ENCODE measurements at regions not wholly inside any gene's neighbourhood (a gene's known extent, or its start where the extent isn't known, plus 50 kb on each side); places are given as distances from the start of the nearest gene placed in this dataset.

DNA sequence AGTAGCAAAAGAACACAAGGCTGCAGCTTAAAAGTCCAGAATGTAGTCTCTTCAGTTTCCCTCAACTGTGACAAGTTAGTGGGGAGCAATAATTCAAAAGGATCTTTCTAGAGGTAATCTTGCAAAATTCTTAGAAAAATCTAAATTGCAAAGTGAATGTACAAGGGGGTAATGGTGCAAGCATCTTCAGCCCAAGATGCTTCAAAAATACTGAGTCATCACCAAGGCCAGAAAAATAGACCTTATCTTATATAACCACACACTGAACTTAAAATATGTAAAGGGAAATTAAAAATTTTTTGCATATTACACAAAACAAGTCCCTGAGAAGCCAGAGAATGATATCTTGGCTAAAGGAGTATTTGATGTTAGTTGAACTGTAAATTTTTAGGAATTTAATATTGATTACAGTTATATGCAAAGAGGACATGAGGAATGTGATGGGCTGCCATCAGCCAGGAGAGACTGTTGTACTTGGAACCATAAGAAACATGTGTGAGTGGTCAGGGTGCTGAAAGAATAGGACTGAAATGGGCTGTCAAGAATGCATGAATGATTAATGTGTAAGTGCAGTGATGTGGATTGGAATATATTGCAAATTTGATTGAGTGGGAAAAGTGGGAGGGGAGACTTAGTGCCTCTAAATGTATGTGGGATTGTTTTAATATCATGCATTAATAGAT lies 85.7 kb upstream of the LIN7C start:
- no peak for TF ChIP-seq EZH2phosphoT487 (IDR thresholded peaks at IDR 0.05; ENCODE audit: borderline replicate concordance)
- TF ChIP-seq, protein P1, sequence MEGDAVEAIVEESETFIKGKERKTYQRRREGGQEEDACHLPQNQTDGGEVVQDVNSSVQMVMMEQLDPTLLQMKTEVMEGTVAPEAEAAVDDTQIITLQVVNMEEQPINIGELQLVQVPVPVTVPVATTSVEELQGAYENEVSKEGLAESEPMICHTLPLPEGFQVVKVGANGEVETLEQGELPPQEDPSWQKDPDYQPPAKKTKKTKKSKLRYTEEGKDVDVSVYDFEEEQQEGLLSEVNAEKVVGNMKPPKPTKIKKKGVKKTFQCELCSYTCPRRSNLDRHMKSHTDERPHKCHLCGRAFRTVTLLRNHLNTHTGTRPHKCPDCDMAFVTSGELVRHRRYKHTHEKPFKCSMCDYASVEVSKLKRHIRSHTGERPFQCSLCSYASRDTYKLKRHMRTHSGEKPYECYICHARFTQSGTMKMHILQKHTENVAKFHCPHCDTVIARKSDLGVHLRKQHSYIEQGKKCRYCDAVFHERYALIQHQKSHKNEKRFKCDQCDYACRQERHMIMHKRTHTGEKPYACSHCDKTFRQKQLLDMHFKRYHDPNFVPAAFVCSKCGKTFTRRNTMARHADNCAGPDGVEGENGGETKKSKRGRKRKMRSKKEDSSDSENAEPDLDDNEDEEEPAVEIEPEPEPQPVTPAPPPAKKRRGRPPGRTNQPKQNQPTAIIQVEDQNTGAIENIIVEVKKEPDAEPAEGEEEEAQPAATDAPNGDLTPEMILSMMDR (conservative IDR thresholded peaks at IDR 0.05; ENCODE audit: low read length), result no peak
- Histone ChIP-seq H3K4me3 (ENCODE audit: low read length, poor library complexity, severe bottlenecking) (no peak overlapping the region), H3K4me2 (ENCODE audit: low read depth, low read length, poor library complexity, severe bottlenecking) (no peak overlapping the region), H3K27me3 (ENCODE audit: insufficient read depth, low read length, poor library complexity, severe bottlenecking) (no peaks in the 10 kb centered on the region), H3K4me1 (ENCODE audit: insufficient read depth, low read length, poor library complexity, severe bottlenecking) (no peaks in the 10 kb centered on the region), H3K36me3 (ENCODE audit: insufficient read depth, low read length) (no peaks in the 10 kb centered on the region), H3K9me3 (ENCODE audit: insufficient read depth, low read depth, low read length) (no peaks in the 10 kb centered on the region), H4K20me1 (ENCODE audit: insufficient read depth, low read length, poor library complexity, severe bottlenecking) (no peaks in the 10 kb centered on the region), H3K79me2 (ENCODE audit: insufficient read depth, low read length) (no peaks in the 10 kb centered on the region), H3K9ac (ENCODE audit: low read depth, low read length, poor library complexity, severe bottlenecking) (no peak overlapping the region), H3K9me2 (replicated peaks; ENCODE audit: low read depth, low read length) (no peaks in the 10 kb centered on the region), H2AFZ (ENCODE audit: low read length) (no peak overlapping the region), H3F3A (ENCODE audit: low read depth) (no peaks in the 10 kb centered on the region)

DNA sequence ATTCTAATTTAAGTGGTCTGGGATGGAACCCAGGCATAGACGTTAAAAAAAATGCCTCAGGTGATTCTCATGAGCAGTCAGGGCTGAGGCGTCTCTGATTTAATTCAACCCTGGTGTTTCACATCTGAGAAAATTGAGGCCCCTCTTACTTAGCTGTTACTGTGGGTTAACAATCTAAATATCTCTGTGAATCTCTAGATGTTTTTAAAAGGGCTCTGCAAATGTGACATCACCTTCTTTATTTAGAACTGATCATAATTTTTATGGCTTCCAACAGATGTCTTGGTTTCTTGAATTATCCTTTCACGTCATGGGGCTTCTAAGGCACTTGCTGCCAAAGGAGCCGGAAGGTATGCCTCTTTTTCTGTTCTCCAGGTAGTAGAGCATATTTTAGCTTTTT lies 76.1 kb upstream of the LIN7C start:
- H3K9ac ChIP-seq (ENCODE audit: low read depth, low read length, poor library complexity, severe bottlenecking), result no peak overlapping the region
- no peaks in the 10 kb centered on the region for H3K36me3 ChIP-seq (ENCODE audit: insufficient read depth, low read length)
- no peaks in the 10 kb centered on the region for H3K79me2 ChIP-seq (ENCODE audit: insufficient read depth, low read length)
- no peak overlapping the region for H3K4me2 ChIP-seq (ENCODE audit: low read depth, low read length, poor library complexity, severe bottlenecking)
- H3K27me3 ChIP-seq (ENCODE audit: insufficient read depth, low read length, poor library complexity, severe bottlenecking), result no peaks in the 10 kb centered on the region
- no peaks in the 10 kb centered on the region for H3K9me2 ChIP-seq (replicated peaks; ENCODE audit: low read depth, low read length)
- no peak overlapping the region for H3K4me3 ChIP-seq (ENCODE audit: low read length, poor library complexity, severe bottlenecking)
- H2AFZ ChIP-seq (ENCODE audit: low read length), result no peak overlapping the region
- H4K20me1 ChIP-seq (ENCODE audit: insufficient read depth, low read length, poor library complexity, severe bottlenecking), result no peaks in the 10 kb centered on the region
- TF ChIP-seq, protein P1 (conservative IDR thresholded peaks at IDR 0.05; ENCODE audit: low read length), result no peak
- no peak for TF ChIP-seq EZH2phosphoT487 (IDR thresholded peaks at IDR 0.05; ENCODE audit: borderline replicate concordance)
- no peaks in the 10 kb centered on the region for H3K4me1 ChIP-seq (ENCODE audit: insufficient read depth, low read length, poor library complexity, severe bottlenecking)
- no peaks in the 10 kb centered on the region for H3F3A ChIP-seq (ENCODE audit: low read depth)
- no peaks in the 10 kb centered on the region for H3K9me3 ChIP-seq (ENCODE audit: insufficient read depth, low read depth, low read length)

DNA sequence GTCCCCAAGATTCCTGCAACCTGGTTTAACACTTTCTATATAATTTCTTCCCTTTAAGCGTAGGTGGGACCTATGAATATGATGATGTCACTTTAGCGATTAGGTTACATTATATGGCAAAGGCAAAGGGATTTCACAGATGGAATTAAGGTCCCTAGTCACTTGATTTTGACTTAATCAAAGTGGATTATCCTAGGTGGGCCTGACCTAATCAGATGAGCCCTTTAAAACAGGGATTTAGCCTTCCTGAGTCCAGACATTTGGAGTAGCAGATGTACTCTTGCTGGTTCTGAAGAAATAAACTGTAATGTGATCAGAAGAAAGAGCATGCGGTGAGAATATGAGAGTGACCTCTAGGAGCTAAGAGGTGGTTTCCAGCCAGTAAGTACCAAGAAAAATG lies 67.8 kb upstream of the LIN7C start:
- Histone ChIP-seq H3K36me3 (ENCODE audit: insufficient read depth, low read length) (no peaks in the 10 kb centered on the region), H3K9me2 (replicated peaks; ENCODE audit: low read depth, low read length) (no peaks in the 10 kb centered on the region), H3K4me1 (ENCODE audit: insufficient read depth, low read length, poor library complexity, severe bottlenecking) (no peaks in the 10 kb centered on the region), H3K4me3 (ENCODE audit: low read length, poor library complexity, severe bottlenecking) (no peak overlapping the region), H3F3A (ENCODE audit: low read depth) (no peaks in the 10 kb centered on the region), H3K9me3 (ENCODE audit: insufficient read depth, low read depth, low read length) (no peaks in the 10 kb centered on the region), H4K20me1 (ENCODE audit: insufficient read depth, low read length, poor library complexity, severe bottlenecking) (no peaks in the 10 kb centered on the region), H3K9ac (ENCODE audit: low read depth, low read length, poor library complexity, severe bottlenecking) (no peak overlapping the region), H2AFZ (ENCODE audit: low read length) (no peak overlapping the region), H3K4me2 (ENCODE audit: low read depth, low read length, poor library complexity, severe bottlenecking) (no peak overlapping the region), H3K27me3 (ENCODE audit: insufficient read depth, low read length, poor library complexity, severe bottlenecking) (no peaks in the 10 kb centered on the region), H3K79me2 (ENCODE audit: insufficient read depth, low read length) (no peaks in the 10 kb centered on the region)
- TF ChIP-seq EZH2phosphoT487 (IDR thresholded peaks at IDR 0.05; ENCODE audit: borderline replicate concordance), result no peak
- TF ChIP-seq, protein P1 (conservative IDR thresholded peaks at IDR 0.05; ENCODE audit: low read length), result no peak

Measured in Loucy (cell line).